BLaER1 treated with 17β-estradiol and CSF1 and Interleukin-3, amounts not matched to agents 10 nM and 100 nM (cell line): ENCODE measurements at regions not wholly inside any gene's neighbourhood (a gene's known extent, or its start where the extent isn't known, plus 50 kb on each side); places are given as distances from the start of the nearest gene placed in this dataset.

Source experiments
- H3K27ac ChIP-seq, 11 experiments: shearing (Covaris generic); formaldehyde crosslinking; 2 replicates each; pipeline ENCODE4 v1.8.1; 2022
- H3K27me3 ChIP-seq, 11 experiments: shearing (Covaris generic); formaldehyde crosslinking; 2 replicates each; pipeline ENCODE4 v1.8.1; 2022
- H3K36me3 ChIP-seq, 11 experiments: shearing (Covaris generic); formaldehyde crosslinking; 2 replicates each; pipeline ENCODE4 v1.8.1; 2022
- H3K4me1 ChIP-seq, 10 experiments: shearing (Covaris generic); formaldehyde crosslinking; 2 replicates each; pipeline ENCODE4 v1.8.1; 2022
- H3K4me2 ChIP-seq, 11 experiments: shearing (Covaris generic); formaldehyde crosslinking; 2 replicates each; pipeline ENCODE4 v1.8.1; 2022
- H3K4me3 ChIP-seq, 10 experiments: shearing (Covaris generic); formaldehyde crosslinking; 2 replicates each; pipeline ENCODE4 v1.8.1; 2022
- H3K9ac ChIP-seq, 11 experiments: shearing (Covaris generic); formaldehyde crosslinking; 2 replicates each; pipeline ENCODE4 v1.8.1; 2022
- H3K9me3 ChIP-seq, 11 experiments: shearing (Covaris generic); formaldehyde crosslinking; replicated peaks in 1 of 11; 2 replicates each; pipeline ENCODE4 v1.8.1; 2022
- H4K20me1 ChIP-seq, 11 experiments: shearing (Covaris generic); formaldehyde crosslinking; 2 replicates each; pipeline ENCODE4 v1.8.1; 2022
- Cebpa-rat ChIP-seq, 11 experiments: shearing (Covaris generic); IDR thresholded peaks; 2 replicates each; pipeline ENCODE4 v1.8.1; 2022

GRCh38 chr12:46948936-46949545 is 123.2 kb upstream of the SLC38A4 start:
- no peaks in the 10 kb centered on the region for H4K20me1 ChIP-seq
- no peak overlapping the region for H3K4me2 ChIP-seq
- H3K9ac ChIP-seq, result no peak overlapping the region
- no peaks in the 10 kb centered on the region for H3K36me3 ChIP-seq
- H3K9me3 ChIP-seq, result no peaks in the 10 kb centered on the region
- TF ChIP-seq Cebpa-rat (IDR thresholded peaks at IDR 0.05), result no peak
- H3K4me3 ChIP-seq, result no peak overlapping the region
- 0 out of 20 replicates have a peak, but pooled peaks cover 0 to 5% (median 0%) of the 10 kb centered on the region in 10 experiments for H3K4me1 ChIP-seq
- no peak overlapping the region for H3K27ac ChIP-seq
- H3K27me3 ChIP-seq, result no peaks in the 10 kb centered on the region

- no peak for TF ChIP-seq Cebpa-rat (IDR thresholded peaks at IDR 0.05)
- H3K27ac ChIP-seq, result no peak overlapping the region
- H3K27me3 ChIP-seq, result no peaks in the 10 kb centered on the region
- H3K9ac ChIP-seq, result no peak overlapping the region
- no peaks in the 10 kb centered on the region for H4K20me1 ChIP-seq
- H3K36me3 ChIP-seq, result no peaks in the 10 kb centered on the region
- no peaks in the 10 kb centered on the region for H3K9me3 ChIP-seq
- H3K4me3 ChIP-seq, result no peak overlapping the region
- H3K4me2 ChIP-seq, result no peak overlapping the region
- 0 out of 20 replicates have a peak, but pooled peaks cover 0 to 5% (median 0%) of the 10 kb centered on the region in 10 experiments for H3K4me1 ChIP-seq
Observed at GRCh38 chr12:46950094-46950493, 124.3 kb upstream of the SLC38A4 start.

- Histone ChIP-seq H3K9me3 (no peaks in the 10 kb centered on the region), H3K27me3 (no peaks in the 10 kb centered on the region), H3K27ac (no peak overlapping the region), H4K20me1 (no peaks in the 10 kb centered on the region), H3K4me1 (no peaks in the 10 kb centered on the region), H3K4me3 (no peak overlapping the region), H3K36me3 (no peaks in the 10 kb centered on the region), H3K9ac (no peak overlapping the region), H3K4me2 (no peak overlapping the region)
- TF ChIP-seq Cebpa-rat (IDR thresholded peaks at IDR 0.05), result no peak
Observed at GRCh38 chr12:46952880-46953483, 126.4 kb upstream of the PCED1B start.

- Histone ChIP-seq H3K4me1 (peaks cover 0 to 10% (median 0%) of the 10 kb centered on the region in 10 experiments; a peak in 2 of 20 replicates), H3K27me3 (no peaks in the 10 kb centered on the region), H4K20me1 (no peaks in the 10 kb centered on the region), H3K9me3 (no peaks in the 10 kb centered on the region), H3K4me2 (no peak overlapping the region), H3K36me3 (no peaks in the 10 kb centered on the region), H3K4me3 (no peak overlapping the region), H3K27ac (no peak overlapping the region), H3K9ac (no peak overlapping the region)
- TF ChIP-seq Cebpa-rat (IDR thresholded peaks at IDR 0.05), result no peak
Observed at GRCh38 chr12:46956451-46957035, 122.9 kb upstream of the PCED1B start.

GRCh38 chr12:46958053-46958452 is 121.4 kb upstream of the PCED1B start:
- no peak overlapping the region for H3K4me2 ChIP-seq
- no peak for TF ChIP-seq Cebpa-rat (IDR thresholded peaks at IDR 0.05)
- no peaks in the 10 kb centered on the region for H4K20me1 ChIP-seq
- H3K9me3 ChIP-seq, result no peaks in the 10 kb centered on the region
- H3K4me1 ChIP-seq, result peaks cover 0 to 10% (median 0%) of the 10 kb centered on the region in 10 experiments; a peak in 2 of 20 replicates
- no peak overlapping the region for H3K27ac ChIP-seq
- no peak overlapping the region for H3K4me3 ChIP-seq
- H3K27me3 ChIP-seq, result no peaks in the 10 kb centered on the region
- no peaks in the 10 kb centered on the region for H3K36me3 ChIP-seq
- H3K9ac ChIP-seq, result no peak overlapping the region

- H3K9ac ChIP-seq, result no peak overlapping the region
- H3K27me3 ChIP-seq, result no peaks in the 10 kb centered on the region
- H4K20me1 ChIP-seq, result no peaks in the 10 kb centered on the region
- H3K9me3 ChIP-seq, result no peaks in the 10 kb centered on the region
- 0 out of 22 replicates have a peak overlapping the region, but pooled peaks of 1 of the 11 experiments have one; percentile 4 for H3K4me2 ChIP-seq
- no peak overlapping the region for H3K27ac ChIP-seq
- peaks cover 0 to 10% (median 0%) of the 10 kb centered on the region in 10 experiments; a peak in 2 of 20 replicates for H3K4me1 ChIP-seq
- no peak overlapping the region for H3K4me3 ChIP-seq
- no peak for TF ChIP-seq Cebpa-rat (IDR thresholded peaks at IDR 0.05)
- H3K36me3 ChIP-seq, result no peaks in the 10 kb centered on the region
Observed at GRCh38 chr12:46958599-46959290, 120.7 kb upstream of the PCED1B start.

GRCh38 chr12:46959502-46959901 is 119.9 kb upstream of the PCED1B start:
- Histone ChIP-seq H3K27me3 (no peaks in the 10 kb centered on the region), H3K4me2 (0 out of 22 replicates have a peak overlapping the region, but pooled peaks of 1 of the 11 experiments have one; percentile 4), H3K4me1 (peaks cover 0 to 10% (median 0%) of the 10 kb centered on the region in 10 experiments; a peak in 2 of 20 replicates), H3K4me3 (no peak overlapping the region), H3K9ac (no peak overlapping the region), H3K36me3 (no peaks in the 10 kb centered on the region), H4K20me1 (no peaks in the 10 kb centered on the region), H3K27ac (no peak overlapping the region), H3K9me3 (no peaks in the 10 kb centered on the region)
- no peak for TF ChIP-seq Cebpa-rat (IDR thresholded peaks at IDR 0.05)

- H3K9ac ChIP-seq, result no peak overlapping the region
- no peaks in the 10 kb centered on the region for H3K27me3 ChIP-seq
- no peak overlapping the region for H3K4me2 ChIP-seq
- H3K36me3 ChIP-seq, result no peaks in the 10 kb centered on the region
- TF ChIP-seq Cebpa-rat (IDR thresholded peaks at IDR 0.05), result no peak
- peaks cover 0 to 10% (median 0%) of the 10 kb centered on the region in 10 experiments; a peak in 2 of 20 replicates for H3K4me1 ChIP-seq
- H3K4me3 ChIP-seq, result no peak overlapping the region
- H4K20me1 ChIP-seq, result no peaks in the 10 kb centered on the region
- H3K27ac ChIP-seq, result no peak overlapping the region
- no peaks in the 10 kb centered on the region for H3K9me3 ChIP-seq
Observed at GRCh38 chr12:46960681-46961080, 118.7 kb upstream of the PCED1B start.

- Histone ChIP-seq H3K4me3 (no peak overlapping the region), H4K20me1 (no peaks in the 10 kb centered on the region), H3K27me3 (no peaks in the 10 kb centered on the region), H3K36me3 (no peaks in the 10 kb centered on the region), H3K4me1 (peaks cover 0 to 10% (median 0%) of the 10 kb centered on the region in 10 experiments; a peak in 2 of 20 replicates), H3K27ac (no peak overlapping the region), H3K4me2 (no peak overlapping the region), H3K9me3 (no peaks in the 10 kb centered on the region), H3K9ac (no peak overlapping the region)
- TF ChIP-seq Cebpa-rat (IDR thresholded peaks at IDR 0.05), result no peak
Observed at GRCh38 chr12:46963191-46963590, 116.2 kb upstream of the PCED1B start.
